ENCODE measurements at regions not wholly inside any gene's neighbourhood (a gene's known extent, or its start where the extent isn't known, plus 50 kb on each side); places are given as distances from the start of the nearest gene placed in this dataset.
"Not testable (repeated sequence)": the region's sequence is repeated elsewhere in the genome, so short reads cannot be mapped to it uniquely, and the experiment has no call there.

GRCh38 chr2:173684896-173685459 is 280.2 kb downstream of the SP3 start:
- Histone ChIP-seq H3K27ac (no peak overlapping the region), H3K4me3 (no peak overlapping the region)

DNA sequence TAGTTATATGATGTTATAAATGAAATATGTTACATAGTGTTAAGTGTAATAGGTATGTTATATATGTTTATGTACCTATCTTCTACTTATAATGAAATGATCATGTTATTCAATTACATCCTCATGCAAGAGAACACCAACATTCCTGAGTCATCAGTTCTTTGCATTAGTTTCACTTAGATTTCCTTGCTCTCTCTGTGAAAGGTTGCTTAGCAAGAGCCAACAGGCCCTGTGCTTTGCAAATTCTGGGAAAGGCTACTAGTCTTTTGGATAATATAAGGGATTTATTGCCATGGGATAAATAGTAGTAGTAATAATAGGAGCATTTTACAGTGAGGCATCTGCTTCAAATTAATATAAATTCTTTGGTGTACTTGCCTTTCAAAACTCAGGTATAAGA is 274.8 kb downstream of the SP3 start:
- Histone ChIP-seq H3K27ac (no peak overlapping the region), H3K4me3 (no peak overlapping the region)

- Histone ChIP-seq H3K4me3 (no peak overlapping the region), H3K27ac (no peak overlapping the region)
These were observed 273.1 kb downstream of the SP3 start for GRCh38 chr2:173692068-173692467.

GRCh38 chr2:173693044-173693589 is 272.1 kb downstream of the SP3 start:
- Histone ChIP-seq H3K4me3 (no peak overlapping the region), H3K27ac (no peak overlapping the region)

GRCh38 chr2:173696274-173696673 is 268.9 kb downstream of the SP3 start:
- Histone ChIP-seq H3K4me3 (no peak overlapping the region), H3K27ac (no peak overlapping the region)

- H3K4me3 ChIP-seq: no peak overlapping the region
These were observed 267.2 kb downstream of the SP3 start for GRCh38 chr2:173697929-173698328.

DNA sequence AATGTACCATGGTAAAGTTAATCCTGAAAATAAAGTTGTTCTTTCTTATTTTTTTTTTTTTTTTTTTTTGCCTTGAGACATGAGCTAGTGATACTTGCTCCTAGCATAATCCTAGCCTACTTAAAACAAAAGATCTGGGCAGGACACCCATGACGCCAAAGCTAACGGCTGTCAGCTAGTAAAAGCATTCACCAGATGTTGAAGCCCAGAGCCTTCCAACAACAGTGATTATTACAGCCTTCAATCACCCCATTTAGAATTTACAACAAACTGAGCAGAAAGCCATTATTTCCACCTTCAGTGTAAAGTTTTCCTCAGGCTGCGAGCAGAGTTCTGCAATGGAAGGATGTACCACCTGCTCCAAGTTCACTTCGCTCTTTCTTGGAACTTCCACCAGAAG is 259.5 kb downstream of the SP3 start:
- Histone ChIP-seq H3K4me3 (no peak overlapping the region), H3K27ac (no peak overlapping the region)

More at GRCh38 chr2:173697929-173698328, 267.2 kb downstream of the SP3 start:
- H3K27ac ChIP-seq: no peak overlapping the region

GRCh38 chr2:173706936-173707335 is 258.2 kb downstream of the SP3 start:
- Histone ChIP-seq H3K27ac (no peak overlapping the region), H3K4me3 (no peak overlapping the region)

DNA sequence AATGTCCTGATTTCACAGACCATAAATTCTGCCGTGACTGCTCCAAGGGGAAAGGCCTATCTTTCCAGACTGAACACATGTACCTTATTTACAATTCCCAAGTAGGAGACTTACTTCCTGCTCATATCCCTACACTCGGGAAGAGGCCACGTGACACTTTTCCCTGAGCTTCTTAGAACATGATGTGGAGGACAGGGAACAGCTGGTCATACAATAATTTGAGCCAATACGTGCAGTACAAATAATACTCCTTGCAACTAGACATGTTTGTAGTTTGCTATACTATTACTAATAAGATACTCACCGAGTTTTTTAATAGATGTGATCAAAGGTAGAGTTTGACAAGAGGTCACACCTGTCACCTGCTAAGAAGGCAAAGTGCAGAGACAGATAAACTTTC is 256.4 kb downstream of the SP3 start:
- no peak overlapping the region for H3K27ac ChIP-seq
- H3K4me3 ChIP-seq: no peak overlapping the region

GRCh38 chr2:173711816-173712215 is 253.4 kb downstream of the SP3 start:
- H3K4me3 ChIP-seq: no peak overlapping the region
- H3K27ac ChIP-seq: no peak overlapping the region

- no peak overlapping the region for H3K4me3 ChIP-seq
- no peak overlapping the region for H3K27ac ChIP-seq
These were observed 251.1 kb downstream of the SP3 start for GRCh38 chr2:173713904-173714555.

DNA sequence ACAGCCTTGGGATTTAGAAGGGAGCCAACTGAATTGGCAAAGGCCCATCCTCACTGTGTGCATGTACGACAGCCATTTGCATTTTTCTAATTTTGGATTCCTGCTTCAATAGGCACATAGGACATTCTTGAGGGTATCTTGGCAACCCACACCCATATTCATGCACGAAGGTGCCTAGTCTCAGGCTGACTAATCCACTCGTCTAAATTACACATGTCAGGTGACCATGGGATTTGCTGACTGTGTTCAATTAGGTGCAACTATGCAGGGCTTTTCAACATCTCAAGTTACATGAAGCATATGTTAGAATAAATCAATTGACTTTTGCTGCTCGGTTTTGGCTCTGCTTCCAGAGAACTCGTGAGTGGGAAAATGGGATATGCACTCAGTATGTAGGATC is 249.7 kb downstream of the SP3 start:
- Histone ChIP-seq H3K27ac (no peak overlapping the region), H3K4me3 (no peak overlapping the region)

GRCh38 chr2:173716458-173717052 is 248.6 kb downstream of the SP3 start:
- no peak overlapping the region for H3K27ac ChIP-seq
- no peak overlapping the region for H3K4me3 ChIP-seq

- H3K4me3 ChIP-seq: no peak overlapping the region
- H3K27ac ChIP-seq: no peak overlapping the region
These were observed 245.7 kb downstream of the SP3 start for GRCh38 chr2:173719471-173719870.

DNA sequence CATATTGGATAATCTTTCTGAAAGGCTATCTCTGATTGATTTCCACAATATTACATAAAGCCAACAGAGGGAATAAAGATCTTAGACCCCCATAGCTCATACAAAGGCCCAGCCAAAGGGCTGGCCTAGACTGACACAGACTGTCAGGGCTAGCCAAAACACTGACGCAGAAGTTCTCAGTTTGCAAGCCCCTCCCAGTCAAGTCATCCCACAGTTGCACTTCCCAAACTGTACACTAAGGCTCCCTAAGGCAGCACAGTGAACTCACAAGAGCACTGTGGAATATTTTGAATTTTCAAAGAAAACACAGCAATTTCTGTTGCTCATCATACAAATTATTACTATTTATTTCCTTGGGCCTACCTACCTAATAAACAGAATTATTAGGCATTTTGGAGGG is 244.9 kb downstream of the SP3 start:
- Histone ChIP-seq H3K27ac (no peak overlapping the region), H3K4me3 (no peak overlapping the region)

- H3K27ac ChIP-seq: no peak overlapping the region
- no peak overlapping the region for H3K4me3 ChIP-seq
These were observed 230.4 kb downstream of the SP3 start for GRCh38 chr2:173734797-173735196.

- H3K27ac ChIP-seq, H3K4me3 ChIP-seq: not testable (repeated sequence)
These were observed 227.1 kb downstream of the SP3 start for GRCh38 chr2:173737954-173738575.

DNA sequence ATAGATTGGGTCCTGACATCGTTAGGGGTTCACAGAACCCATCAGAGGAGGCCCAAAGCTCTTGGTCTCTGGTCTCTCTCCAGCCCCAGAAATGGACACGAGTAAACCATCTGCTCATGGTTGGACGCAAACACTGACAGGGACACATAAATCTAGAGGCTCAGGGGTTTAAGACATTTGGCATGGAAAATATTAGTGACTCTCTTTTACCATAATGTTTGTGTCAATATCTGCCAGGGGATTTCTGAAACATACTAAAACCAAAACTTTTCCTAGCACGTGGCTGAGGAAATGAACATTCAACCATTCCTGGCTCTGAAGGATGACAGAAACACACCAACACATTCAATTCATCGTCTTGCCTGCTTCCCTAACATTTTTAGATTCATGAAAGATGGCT is 226.2 kb downstream of the SP3 start:
- H3K4me3 ChIP-seq: no peak overlapping the region
- no peak overlapping the region for H3K27ac ChIP-seq

DNA sequence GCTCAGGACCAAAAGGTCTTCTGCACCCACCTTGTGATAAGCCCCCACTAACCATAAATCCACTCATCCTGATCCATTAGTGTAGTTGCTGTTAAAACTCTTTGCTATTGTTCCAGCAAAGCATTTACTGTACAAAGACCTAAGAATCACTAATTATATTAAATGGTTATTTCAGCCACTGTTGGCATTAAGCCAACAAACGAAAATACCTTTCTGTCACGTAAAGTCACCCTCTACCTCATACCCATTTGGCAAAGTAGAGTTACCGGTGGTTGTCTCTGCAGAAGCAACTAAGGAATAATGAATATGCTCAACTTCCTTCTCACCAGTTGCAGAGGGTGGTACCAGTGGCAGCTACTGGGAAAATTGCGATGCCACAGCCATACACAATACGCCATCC is 224.5 kb downstream of the SP3 start:
- Histone ChIP-seq H3K27ac (no peak overlapping the region), H3K4me3 (no peak overlapping the region)

GRCh38 chr2:173741759-173742158 is 223.4 kb downstream of the SP3 start:
- Histone ChIP-seq H3K4me3 (no peak overlapping the region), H3K27ac (no peak overlapping the region)

DNA sequence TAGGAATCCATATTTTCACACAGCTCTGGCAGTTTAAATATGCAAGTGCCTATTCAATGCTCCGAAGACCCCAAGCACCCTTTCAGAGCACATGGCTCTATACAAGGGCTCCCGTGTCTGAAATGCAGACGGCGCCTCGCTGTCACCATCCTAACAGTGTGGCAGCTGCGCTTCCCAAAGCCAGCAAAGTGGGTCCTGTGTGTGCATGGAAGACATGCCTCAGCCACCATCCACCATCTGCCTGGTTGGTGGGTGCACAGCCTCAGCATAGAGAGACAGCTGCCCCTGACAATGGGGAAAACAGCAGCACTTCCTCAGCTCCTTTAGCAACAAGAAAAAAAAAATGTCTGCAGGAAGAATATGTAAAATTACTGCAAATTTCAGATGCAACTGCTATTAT is 218.1 kb downstream of the SP3 start:
- Histone ChIP-seq H3K27ac (no peak overlapping the region), H3K4me3 (no peak overlapping the region)

Data from skin epidermis (tissue), 12 donors.